ENCODE measurements at regions not wholly inside any gene's neighbourhood (a gene's known extent, or its start where the extent isn't known, plus 50 kb on each side); places are given as distances from the start of the nearest gene placed in this dataset.

DNA sequence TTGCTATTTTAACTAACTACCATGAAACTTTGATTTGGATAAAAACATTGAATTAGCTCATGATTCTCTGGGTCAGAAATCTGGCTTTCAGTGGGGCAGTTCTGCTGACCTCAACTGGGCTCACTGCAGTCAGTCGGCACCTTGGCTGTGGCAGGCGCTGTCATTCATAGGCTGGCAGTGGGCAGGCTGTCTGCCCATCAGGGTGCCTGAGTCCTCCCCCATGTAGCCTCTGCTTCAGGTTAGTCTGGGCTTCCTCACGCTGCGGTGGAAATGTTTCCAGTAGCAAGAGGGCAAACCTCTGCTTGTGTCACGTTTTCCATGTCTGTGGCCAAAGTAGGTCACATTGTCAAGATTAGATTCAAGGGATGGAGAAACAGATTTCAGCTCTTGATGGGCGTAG, 251.0 kb upstream of the TCF21 start:
- Histone ChIP-seq H3K27ac (peak overlapping the region; percentile 63; the same call in 1 of the 2 replicates), H3K9me3 (replicated peaks) (peaks cover 3% of the 10 kb centered on the region; the same call in 1 of the 2 replicates), H3K4me3 (no peak overlapping the region), H3K27me3 (replicated peaks) (no peaks in the 10 kb centered on the region), H3K4me1 (replicated peaks) (peaks cover 23% of the 10 kb centered on the region), H3K36me3 (no peaks in the 10 kb centered on the region)
- no peak for DNase-seq (ENCODE audit: low read depth in 1 of 2, low spot score in 2 of 2)

DNA sequence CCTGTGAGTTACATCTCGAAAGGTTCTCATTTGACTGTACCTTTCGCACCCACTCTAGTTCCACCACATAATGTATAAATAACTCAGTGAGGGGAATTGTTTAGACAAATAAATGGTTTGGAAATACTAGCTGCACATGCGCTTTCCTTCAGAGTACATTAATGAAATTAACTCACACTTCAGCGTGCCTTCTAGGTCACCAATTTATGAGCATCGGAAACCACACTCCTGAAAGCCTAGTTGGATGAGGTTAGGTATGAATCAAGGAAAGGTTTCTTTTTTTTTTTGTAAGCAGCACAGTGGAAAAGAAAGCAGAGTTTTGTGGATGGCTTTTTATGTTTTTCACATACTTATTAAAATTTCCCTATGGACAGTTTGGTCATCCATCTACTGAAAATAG, 247.8 kb upstream of the TCF21 start:
- Histone ChIP-seq H3K36me3 (no peaks in the 10 kb centered on the region), H3K4me1 (replicated peaks) (peaks cover 33% of the 10 kb centered on the region), H3K4me3 (no peak overlapping the region), H3K27ac (no peak overlapping the region), H3K9me3 (replicated peaks) (peaks cover 3% of the 10 kb centered on the region; the same call in 1 of the 2 replicates), H3K27me3 (replicated peaks) (no peaks in the 10 kb centered on the region)
- no peak for DNase-seq (ENCODE audit: low read depth in 1 of 2, low spot score in 2 of 2)

DNA sequence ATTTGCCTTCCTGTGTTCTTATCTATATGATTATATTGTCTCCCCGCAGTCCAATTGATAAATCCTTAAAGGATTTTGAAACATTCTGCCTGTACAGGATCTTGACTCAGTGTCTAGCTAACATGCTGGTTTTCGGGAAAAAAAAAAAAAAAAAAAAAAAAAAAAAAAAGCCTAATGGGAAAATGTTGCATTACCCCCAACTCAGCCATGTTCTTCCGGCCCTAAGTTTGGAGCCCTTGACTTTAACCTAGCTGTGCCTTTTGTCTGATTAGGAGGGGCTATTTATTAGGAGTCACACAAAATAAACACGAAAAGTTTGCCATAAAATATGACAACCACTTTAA, 244.4 kb upstream of the TCF21 start:
- no peak for DNase-seq (ENCODE audit: low read depth in 1 of 2, low spot score in 2 of 2)
- H3K27ac ChIP-seq: peak overlapping the region; percentile 62; the same call in 1 of the 2 replicates
- no peaks in the 10 kb centered on the region for H3K9me3 ChIP-seq (replicated peaks)
- H3K4me1 ChIP-seq (replicated peaks): peaks cover 24% of the 10 kb centered on the region
- no peak overlapping the region for H3K4me3 ChIP-seq
- H3K36me3 ChIP-seq: no peaks in the 10 kb centered on the region
- H3K27me3 ChIP-seq (replicated peaks): no peaks in the 10 kb centered on the region

DNA sequence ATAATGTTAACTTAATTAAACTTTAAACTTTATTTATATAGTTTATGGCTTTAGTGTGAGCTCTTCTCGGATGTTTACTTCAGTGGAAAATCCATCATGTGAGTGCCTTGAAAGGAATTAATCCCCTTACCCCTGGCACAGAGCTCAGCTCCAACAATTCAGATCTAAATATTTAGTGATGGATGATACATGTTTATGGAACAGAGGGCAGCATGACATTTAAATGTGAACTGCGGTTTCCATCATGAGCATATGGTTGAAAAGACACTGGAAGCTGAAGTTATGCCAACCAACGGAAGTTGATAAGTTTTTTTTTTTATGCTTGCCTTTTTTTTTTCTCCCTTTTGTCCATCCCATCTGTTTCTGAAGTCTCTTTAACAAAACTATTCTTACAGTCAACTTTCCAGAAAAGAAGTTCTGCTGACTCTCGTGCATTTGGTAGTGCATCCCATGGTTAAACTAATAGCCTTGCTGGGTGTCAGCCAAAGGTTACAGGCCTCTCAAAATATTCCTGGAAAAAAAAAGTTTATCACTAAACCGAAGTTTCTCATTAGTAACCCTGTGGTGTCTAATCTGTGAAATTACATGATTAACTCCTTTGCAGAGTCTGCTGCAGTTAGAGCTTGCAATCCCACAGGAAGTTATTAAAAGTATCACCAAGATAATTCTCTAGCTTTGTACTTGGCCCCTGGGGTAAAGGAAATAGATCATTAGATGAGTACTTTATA, 243.9 kb upstream of the TCF21 start:
- no peaks in the 10 kb centered on the region for H3K36me3 ChIP-seq
- H3K4me1 ChIP-seq (replicated peaks): peaks cover 24% of the 10 kb centered on the region
- no peak overlapping the region for H3K4me3 ChIP-seq
- H3K27ac ChIP-seq: peak overlapping the region; percentile 62
- no peaks in the 10 kb centered on the region for H3K9me3 ChIP-seq (replicated peaks)
- peak in 1 of 2 experiments; percentile 62 for DNase-seq (ENCODE audit: low read depth in 1 of 2, low spot score in 2 of 2)
- H3K27me3 ChIP-seq (replicated peaks): no peaks in the 10 kb centered on the region

DNA sequence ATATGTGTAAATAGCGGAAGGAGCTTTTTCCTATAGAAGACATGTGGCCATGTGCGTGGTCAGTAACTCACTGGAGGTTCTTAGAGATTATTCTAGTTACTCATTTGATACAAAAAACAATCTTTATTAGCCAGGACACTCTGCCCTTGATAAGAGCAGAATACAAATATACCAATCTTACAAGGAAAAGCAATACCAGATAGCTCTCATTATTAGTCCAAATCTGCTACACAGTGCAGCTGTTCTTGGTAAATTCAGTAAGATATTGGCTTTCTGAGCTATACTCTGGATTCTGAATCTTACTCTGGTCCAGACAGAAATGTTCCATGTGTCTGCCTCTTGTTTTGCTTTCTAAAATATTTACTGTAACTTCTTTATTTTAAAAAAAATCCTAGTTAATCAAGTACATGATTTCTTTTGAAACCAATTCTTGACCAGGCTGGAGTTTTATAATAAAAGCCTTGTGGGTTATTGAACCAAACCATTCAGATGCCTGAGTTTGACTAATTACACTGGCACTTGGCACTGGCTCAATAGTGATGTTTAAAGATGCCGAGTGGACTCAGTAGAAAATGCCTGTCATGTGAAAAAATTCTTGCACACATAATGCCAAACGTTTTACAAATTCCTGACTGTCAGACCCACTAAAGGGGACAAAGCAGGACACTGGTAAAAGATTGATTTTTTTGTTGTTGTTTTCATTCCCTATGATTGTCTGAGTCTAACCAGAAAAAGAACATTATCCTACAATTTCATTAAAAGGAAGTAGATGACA, 242.8 kb upstream of the TCF21 start:
- Histone ChIP-seq H3K27me3 (replicated peaks) (no peaks in the 10 kb centered on the region), H3K36me3 (no peaks in the 10 kb centered on the region), H3K4me1 (replicated peaks) (peaks cover 24% of the 10 kb centered on the region), H3K27ac (peak overlapping the region; percentile 62), H3K4me3 (no peak overlapping the region), H3K9me3 (replicated peaks) (no peaks in the 10 kb centered on the region)
- DNase-seq (ENCODE audit: low read depth in 1 of 2, low spot score in 2 of 2): peak; percentile 73

DNA sequence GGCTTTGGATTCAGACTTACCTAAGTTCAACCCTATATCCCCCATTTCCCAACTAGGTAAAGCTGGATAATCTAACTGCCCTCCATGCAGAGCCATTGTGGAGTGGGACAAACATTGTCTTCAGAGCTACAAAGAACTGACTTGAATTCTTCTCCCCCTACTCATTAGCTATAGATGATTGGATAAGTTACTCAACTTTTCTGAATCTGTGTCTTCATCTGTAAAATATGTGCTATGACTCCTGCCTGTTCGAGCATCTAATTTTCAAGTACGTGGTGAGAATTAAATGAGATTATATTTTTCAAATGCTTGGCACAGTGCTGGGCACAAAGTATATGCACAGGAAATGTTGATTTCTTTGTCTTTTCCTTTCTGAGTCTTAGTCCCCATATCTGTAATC, 240.3 kb upstream of the TCF21 start:
- H3K4me3 ChIP-seq: no peak overlapping the region
- H3K36me3 ChIP-seq: no peaks in the 10 kb centered on the region
- no peaks in the 10 kb centered on the region for H3K27me3 ChIP-seq (replicated peaks)
- H3K9me3 ChIP-seq (replicated peaks): no peaks in the 10 kb centered on the region
- H3K27ac ChIP-seq: no peak overlapping the region
- H3K4me1 ChIP-seq (replicated peaks): peaks cover 24% of the 10 kb centered on the region
- DNase-seq (ENCODE audit: low read depth in 1 of 2, low spot score in 2 of 2): no peak

DNA sequence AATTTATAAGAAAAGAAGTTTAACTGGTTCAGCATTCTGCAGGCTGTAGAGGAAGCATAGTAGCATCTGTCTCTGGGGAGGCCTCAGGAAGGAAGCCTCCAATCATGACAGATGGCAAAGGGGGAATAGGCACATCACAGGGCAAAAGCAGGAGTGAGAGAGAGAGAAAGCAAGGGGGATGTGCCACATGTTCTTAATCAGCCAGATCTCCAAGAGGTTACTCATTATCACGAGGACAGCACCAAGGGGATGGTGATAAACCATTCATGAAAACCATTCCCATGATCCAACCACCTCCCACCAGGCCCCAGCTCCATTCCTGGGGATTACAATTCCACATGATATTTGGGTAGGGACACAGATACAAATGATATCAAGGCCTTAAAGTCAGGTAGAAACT, 217.5 kb upstream of the TCF21 start:
- Histone ChIP-seq H3K27ac (no peak overlapping the region), H3K9me3 (replicated peaks) (no peaks in the 10 kb centered on the region), H3K4me3 (no peak overlapping the region), H3K36me3 (no peaks in the 10 kb centered on the region), H3K27me3 (replicated peaks) (no peaks in the 10 kb centered on the region), H3K4me1 (replicated peaks) (peaks cover 28% of the 10 kb centered on the region)
- no peak for DNase-seq (ENCODE audit: low read depth in 1 of 2, low spot score in 2 of 2)

DNA sequence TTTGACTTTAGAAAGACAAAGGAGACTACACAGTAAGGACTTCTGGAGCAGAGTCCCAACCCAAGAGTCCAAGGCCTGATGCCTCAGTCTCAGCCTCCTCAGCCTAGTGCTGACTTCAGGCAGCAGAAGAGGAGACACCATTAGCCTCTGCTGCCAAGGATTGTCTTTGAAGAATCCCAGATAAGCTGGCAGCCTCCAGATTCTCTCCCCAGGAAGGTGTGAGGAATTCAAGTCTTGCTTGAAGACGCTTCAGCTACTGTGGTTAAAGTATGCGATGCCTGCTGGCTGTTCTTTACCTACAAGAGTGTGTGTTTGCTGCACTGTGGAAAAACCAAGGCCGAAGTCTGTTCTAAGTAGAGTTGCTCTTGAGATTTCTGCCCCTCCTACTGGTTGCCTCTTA, 215.9 kb upstream of the TCF21 start:
- H3K36me3 ChIP-seq: no peaks in the 10 kb centered on the region
- H3K4me3 ChIP-seq: no peak overlapping the region
- no peaks in the 10 kb centered on the region for H3K9me3 ChIP-seq (replicated peaks)
- peaks cover 28% of the 10 kb centered on the region for H3K4me1 ChIP-seq (replicated peaks)
- no peak overlapping the region for H3K27ac ChIP-seq
- H3K27me3 ChIP-seq (replicated peaks): no peaks in the 10 kb centered on the region
- no peak for DNase-seq (ENCODE audit: low read depth in 1 of 2, low spot score in 2 of 2)

DNA sequence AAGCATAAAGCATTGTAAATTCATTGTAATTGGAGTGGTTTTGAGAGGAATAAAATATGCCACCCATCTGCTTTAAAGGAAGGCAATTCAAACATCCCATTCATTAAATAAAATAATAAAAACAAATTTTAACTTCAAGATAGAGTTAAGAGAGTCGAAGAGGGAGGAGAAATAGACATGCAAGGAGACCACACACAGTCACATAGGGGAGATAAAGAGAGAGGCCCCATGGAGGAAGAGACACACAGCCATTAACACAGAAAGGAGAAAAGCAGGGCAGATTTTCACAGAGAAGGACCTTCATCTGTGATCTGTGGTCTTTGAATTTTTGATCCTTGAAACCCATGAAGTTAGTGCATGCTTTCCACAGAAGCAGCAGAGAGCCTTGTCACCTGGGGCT, 214.3 kb upstream of the TCF21 start:
- H3K27ac ChIP-seq: peak overlapping the region; percentile 74
- peaks cover 28% of the 10 kb centered on the region for H3K4me1 ChIP-seq (replicated peaks)
- no peaks in the 10 kb centered on the region for H3K36me3 ChIP-seq
- H3K27me3 ChIP-seq (replicated peaks): no peaks in the 10 kb centered on the region
- H3K4me3 ChIP-seq: no peak overlapping the region
- peak in 1 of 2 experiments; percentile 76 for DNase-seq (ENCODE audit: low read depth in 1 of 2, low spot score in 2 of 2)
- H3K9me3 ChIP-seq (replicated peaks): no peaks in the 10 kb centered on the region

DNA sequence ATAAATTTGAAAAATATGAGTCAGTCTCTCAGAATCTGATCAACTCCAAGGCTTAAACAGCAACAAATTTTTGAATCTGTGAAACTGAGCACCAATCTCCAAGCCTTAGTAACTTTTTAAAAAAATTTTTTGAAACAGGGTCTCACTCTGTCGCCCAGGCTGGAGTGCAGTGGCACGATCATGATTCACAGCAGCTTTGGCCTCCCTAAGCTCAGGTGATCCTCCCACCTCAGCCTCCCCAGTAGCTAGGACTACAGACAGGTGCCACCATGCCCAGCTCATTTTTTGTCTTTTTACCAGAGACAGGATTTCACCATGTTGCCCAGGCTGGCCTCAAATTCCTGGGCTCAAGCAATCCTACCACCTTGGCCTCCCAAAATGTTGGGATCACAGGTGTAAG, 207.9 kb upstream of the TCF21 start:
- Histone ChIP-seq H3K27ac (no peak overlapping the region), H3K27me3 (replicated peaks) (no peaks in the 10 kb centered on the region), H3K9me3 (replicated peaks) (no peaks in the 10 kb centered on the region), H3K4me1 (replicated peaks) (peaks cover 19% of the 10 kb centered on the region), H3K36me3 (no peaks in the 10 kb centered on the region), H3K4me3 (no peak overlapping the region)
- DNase-seq (ENCODE audit: low read depth in 1 of 2, low spot score in 2 of 2): no peak

DNA sequence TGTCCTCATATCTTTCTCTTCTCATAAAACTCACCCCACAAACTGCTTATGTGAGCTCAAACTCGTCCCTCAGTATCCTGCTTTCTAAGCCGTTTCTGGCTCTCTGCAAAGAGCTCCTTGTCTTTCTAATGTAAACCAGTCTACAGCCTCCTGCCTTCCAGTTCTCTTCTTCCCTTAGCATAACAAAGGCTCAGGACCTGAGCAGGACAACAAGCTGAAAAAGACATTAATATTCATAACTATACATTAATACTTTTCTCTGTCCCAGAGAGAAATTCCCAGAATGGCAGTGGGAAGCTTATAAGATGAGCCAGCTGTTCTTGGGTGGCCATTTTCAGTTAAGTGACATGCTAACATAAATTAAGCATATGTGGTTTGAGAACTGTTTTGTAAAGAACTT, 207.0 kb upstream of the TCF21 start:
- Histone ChIP-seq H3K36me3 (no peaks in the 10 kb centered on the region), H3K9me3 (replicated peaks) (no peaks in the 10 kb centered on the region), H3K4me3 (no peak overlapping the region), H3K27me3 (replicated peaks) (no peaks in the 10 kb centered on the region), H3K27ac (peak overlapping the region; percentile 36; the same call in 1 of the 2 replicates), H3K4me1 (replicated peaks) (peaks cover 19% of the 10 kb centered on the region)
- peak in 1 of 2 experiments; percentile 38 for DNase-seq (ENCODE audit: low read depth in 1 of 2, low spot score in 2 of 2)

DNA sequence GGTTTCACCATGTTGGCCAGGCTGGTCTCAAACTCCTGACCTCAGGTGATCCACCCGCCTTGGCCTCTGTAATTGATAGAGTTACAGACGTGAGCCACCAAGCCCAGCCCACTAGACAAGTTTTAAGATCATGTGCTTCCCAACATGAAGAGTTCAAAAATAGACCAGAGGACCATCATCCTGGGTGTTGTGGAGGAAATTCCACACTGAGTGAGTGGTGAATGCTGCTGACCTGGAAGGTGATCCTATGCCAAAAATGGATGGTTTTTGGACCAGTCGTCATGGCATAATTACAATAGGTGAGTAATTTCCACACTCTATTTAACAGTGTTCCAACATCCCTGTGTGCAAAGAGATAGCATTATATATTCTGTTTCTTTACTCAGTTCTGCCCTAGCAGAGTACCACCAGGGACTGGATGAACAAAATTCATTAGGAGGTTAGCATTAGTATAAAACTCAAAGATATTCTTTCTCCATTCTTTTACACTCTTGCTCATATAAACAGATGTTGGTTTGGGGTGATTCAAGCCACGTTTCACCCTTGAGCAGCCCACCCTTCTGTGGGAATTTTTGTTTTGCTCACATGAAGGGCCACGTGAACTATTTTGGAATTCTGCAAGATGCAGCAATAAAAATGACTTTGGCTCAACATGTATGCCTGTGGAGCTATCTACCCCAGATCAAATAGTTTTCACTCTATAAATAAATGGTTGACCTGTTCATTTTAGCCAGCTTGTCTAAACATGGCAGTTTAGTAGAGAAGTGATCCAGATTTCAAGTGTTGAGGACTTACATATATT, 206.2 kb upstream of the TCF21 start:
- DNase-seq (ENCODE audit: low read depth in 1 of 2, low spot score in 2 of 2): no peak
- Histone ChIP-seq H3K27ac (no peak overlapping the region), H3K36me3 (no peaks in the 10 kb centered on the region), H3K9me3 (replicated peaks) (no peaks in the 10 kb centered on the region), H3K4me3 (no peak overlapping the region), H3K4me1 (replicated peaks) (peaks cover 19% of the 10 kb centered on the region), H3K27me3 (replicated peaks) (no peaks in the 10 kb centered on the region)

DNA sequence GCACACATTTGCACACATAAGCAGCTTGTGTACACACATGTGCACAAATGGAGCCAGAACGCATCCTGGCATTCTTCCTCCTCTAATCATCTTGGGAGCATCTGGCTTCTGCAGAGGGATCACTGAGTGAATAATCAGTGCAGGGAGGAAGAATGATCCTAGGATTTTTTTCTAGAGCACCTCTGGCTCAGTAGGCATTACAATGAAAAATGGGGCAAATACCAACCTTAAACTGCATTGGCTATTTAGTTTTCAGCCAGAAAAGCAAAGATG, 205.7 kb upstream of the TCF21 start:
- Histone ChIP-seq H3K27ac (no peak overlapping the region), H3K27me3 (replicated peaks) (no peaks in the 10 kb centered on the region), H3K36me3 (no peaks in the 10 kb centered on the region), H3K9me3 (replicated peaks) (no peaks in the 10 kb centered on the region), H3K4me1 (replicated peaks) (peaks cover 19% of the 10 kb centered on the region), H3K4me3 (no peak overlapping the region)
- DNase-seq (ENCODE audit: low read depth in 1 of 2, low spot score in 2 of 2): no peak

DNA sequence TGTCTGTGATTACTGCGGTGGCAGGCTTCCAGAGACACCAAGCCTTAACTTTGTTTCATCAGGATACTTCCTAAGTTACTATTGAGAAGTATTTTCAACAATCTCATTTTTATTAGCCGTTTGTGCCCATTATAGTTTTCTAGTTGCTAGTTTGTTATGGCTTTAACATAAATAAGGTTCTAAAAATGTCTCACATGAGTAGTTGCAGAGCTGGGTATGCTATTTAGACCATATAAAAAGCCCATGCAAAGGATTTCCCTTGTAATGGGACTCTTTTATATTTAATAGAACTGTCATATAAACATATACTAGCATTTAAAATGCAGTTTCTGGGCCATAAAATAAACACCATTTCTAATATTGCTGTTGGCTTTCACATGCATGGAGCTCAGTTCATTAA, 205.3 kb upstream of the TCF21 start:
- no peak overlapping the region for H3K4me3 ChIP-seq
- no peaks in the 10 kb centered on the region for H3K27me3 ChIP-seq (replicated peaks)
- no peak overlapping the region for H3K27ac ChIP-seq
- no peaks in the 10 kb centered on the region for H3K9me3 ChIP-seq (replicated peaks)
- no peaks in the 10 kb centered on the region for H3K36me3 ChIP-seq
- H3K4me1 ChIP-seq (replicated peaks): peaks cover 19% of the 10 kb centered on the region
- DNase-seq (ENCODE audit: low read depth in 1 of 2, low spot score in 2 of 2): no peak
